Thyroid gland (tissue), 4 donors: ENCODE measurements at regions not wholly inside any gene's neighbourhood (a gene's known extent, or its start where the extent isn't known, plus 50 kb on each side); places are given as distances from the start of the nearest gene placed in this dataset.

Experiments used
- POLR2A ChIP-seq, 2 donors: fragments of 450-650 bp; IDR thresholded peaks; one replicate each; pipeline ENCODE4 v1.6.1; 2017; ENCODE audit warnings: antibody characterized with exemption in 2 of 2, mild to moderate bottlenecking in 2 of 2, moderate library complexity in 1 of 2
- TF ChIP-seq, protein P1 (sequence below), 6 experiments: fragments of 200-600 bp in 3 of 6; fragments of 450-650 bp in 3 of 6; sonication (generic) in 3 of 6; IDR thresholded peaks; one replicate each; pipeline ENCODE4 v1.5.1; 2016 to 2019; ENCODE audit warnings: antibody characterized with exemption in 6 of 6, mild to moderate bottlenecking in 2 of 6, inconsistent platforms in 1 of 6, moderate library complexity in 1 of 6

GRCh38 chr12:107375231-107375630 is 281.9 kb upstream of the CRY1 start:
- TF ChIP-seq, protein P1, sequence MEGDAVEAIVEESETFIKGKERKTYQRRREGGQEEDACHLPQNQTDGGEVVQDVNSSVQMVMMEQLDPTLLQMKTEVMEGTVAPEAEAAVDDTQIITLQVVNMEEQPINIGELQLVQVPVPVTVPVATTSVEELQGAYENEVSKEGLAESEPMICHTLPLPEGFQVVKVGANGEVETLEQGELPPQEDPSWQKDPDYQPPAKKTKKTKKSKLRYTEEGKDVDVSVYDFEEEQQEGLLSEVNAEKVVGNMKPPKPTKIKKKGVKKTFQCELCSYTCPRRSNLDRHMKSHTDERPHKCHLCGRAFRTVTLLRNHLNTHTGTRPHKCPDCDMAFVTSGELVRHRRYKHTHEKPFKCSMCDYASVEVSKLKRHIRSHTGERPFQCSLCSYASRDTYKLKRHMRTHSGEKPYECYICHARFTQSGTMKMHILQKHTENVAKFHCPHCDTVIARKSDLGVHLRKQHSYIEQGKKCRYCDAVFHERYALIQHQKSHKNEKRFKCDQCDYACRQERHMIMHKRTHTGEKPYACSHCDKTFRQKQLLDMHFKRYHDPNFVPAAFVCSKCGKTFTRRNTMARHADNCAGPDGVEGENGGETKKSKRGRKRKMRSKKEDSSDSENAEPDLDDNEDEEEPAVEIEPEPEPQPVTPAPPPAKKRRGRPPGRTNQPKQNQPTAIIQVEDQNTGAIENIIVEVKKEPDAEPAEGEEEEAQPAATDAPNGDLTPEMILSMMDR (IDR thresholded peaks at IDR 0.05): no peak
- TF ChIP-seq POLR2A (IDR thresholded peaks at IDR 0.05): no peak
